Loucy (cell line): ENCODE measurements at regions not wholly inside any gene's neighbourhood (a gene's known extent, or its start where the extent isn't known, plus 50 kb on each side); places are given as distances from the start of the nearest gene placed in this dataset.

Experiments used
- EZH2phosphoT487 ChIP-seq: fragments of 200-600 bp; IDR thresholded peaks from 2 replicates; pipeline ENCODE4 v1.6.1; 2018; ENCODE audit warnings: antibody characterized with exemption, mild to moderate bottlenecking, moderate library complexity, borderline replicate concordance
- TF ChIP-seq, protein P1 (sequence below): fragments of 200-600 bp; sonication (generic); conservative IDR thresholded peaks from 2 replicates; pipeline ENCODE4 v1.5.1; 2014; ENCODE audit warnings: mild to moderate bottlenecking, antibody characterized with exemption, low read length

DNA sequence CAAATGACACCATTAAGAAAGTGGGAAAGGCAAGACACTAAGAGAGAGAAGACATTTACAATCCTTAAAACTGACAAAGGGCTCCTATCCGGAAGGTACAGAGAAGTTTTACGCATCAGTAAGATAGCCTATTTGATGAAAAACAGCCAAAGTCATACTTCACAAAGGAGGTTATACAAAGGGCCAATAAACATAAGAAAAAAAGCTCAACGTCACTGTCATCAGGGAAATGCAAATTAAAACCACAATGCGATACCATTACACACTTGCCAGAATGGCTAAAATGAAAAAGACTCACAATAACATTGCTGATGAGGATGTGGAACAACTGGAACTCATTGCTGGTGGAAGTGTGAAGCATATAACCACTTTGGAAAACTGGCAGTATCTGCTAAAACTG lies 168.6 kb upstream of the FAR2 start:
- TF ChIP-seq, protein P1, sequence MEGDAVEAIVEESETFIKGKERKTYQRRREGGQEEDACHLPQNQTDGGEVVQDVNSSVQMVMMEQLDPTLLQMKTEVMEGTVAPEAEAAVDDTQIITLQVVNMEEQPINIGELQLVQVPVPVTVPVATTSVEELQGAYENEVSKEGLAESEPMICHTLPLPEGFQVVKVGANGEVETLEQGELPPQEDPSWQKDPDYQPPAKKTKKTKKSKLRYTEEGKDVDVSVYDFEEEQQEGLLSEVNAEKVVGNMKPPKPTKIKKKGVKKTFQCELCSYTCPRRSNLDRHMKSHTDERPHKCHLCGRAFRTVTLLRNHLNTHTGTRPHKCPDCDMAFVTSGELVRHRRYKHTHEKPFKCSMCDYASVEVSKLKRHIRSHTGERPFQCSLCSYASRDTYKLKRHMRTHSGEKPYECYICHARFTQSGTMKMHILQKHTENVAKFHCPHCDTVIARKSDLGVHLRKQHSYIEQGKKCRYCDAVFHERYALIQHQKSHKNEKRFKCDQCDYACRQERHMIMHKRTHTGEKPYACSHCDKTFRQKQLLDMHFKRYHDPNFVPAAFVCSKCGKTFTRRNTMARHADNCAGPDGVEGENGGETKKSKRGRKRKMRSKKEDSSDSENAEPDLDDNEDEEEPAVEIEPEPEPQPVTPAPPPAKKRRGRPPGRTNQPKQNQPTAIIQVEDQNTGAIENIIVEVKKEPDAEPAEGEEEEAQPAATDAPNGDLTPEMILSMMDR = no peak
- TF ChIP-seq EZH2phosphoT487 = no peak
